ENCODE measurements at regions not wholly inside any gene's neighbourhood (a gene's known extent, or its start where the extent isn't known, plus 50 kb on each side); places are given as distances from the start of the nearest gene placed in this dataset.
"Not testable (repeated sequence)": the region's sequence is repeated elsewhere in the genome, so short reads cannot be mapped to it uniquely, and the experiment has no call there.

GRCh38 chr6:133100865-133101264, 140.3 kb upstream of the EYA4 start:
- no peak for DNase-seq (ENCODE audit: low read depth in 2 of 3, low spot score in 2 of 3)

- no peak for DNase-seq (ENCODE audit: low read depth in 2 of 3, low spot score in 2 of 3)
These were observed 139.4 kb upstream of the EYA4 start for GRCh38 chr6:133101790-133102189.

GRCh38 chr6:133106934-133107333, 134.2 kb upstream of the EYA4 start:
- DNase-seq (ENCODE audit: low read depth in 2 of 3, low spot score in 2 of 3) = no peak

- DNase-seq (ENCODE audit: low read depth in 2 of 3, low spot score in 2 of 3) = no peak
These were observed 132.7 kb upstream of the EYA4 start for GRCh38 chr6:133108419-133108818.

- no peak for DNase-seq (ENCODE audit: low read depth in 2 of 3, low spot score in 2 of 3)
These were observed 126.2 kb upstream of the EYA4 start for GRCh38 chr6:133114973-133115372.

- no peak for DNase-seq (ENCODE audit: low read depth in 2 of 3, low spot score in 2 of 3)
These were observed 125.2 kb upstream of the EYA4 start for GRCh38 chr6:133115946-133116345.

GRCh38 chr6:133128191-133128590, 113.0 kb upstream of the EYA4 start:
- no peak for DNase-seq (ENCODE audit: low read depth in 2 of 3, low spot score in 2 of 3)

GRCh38 chr6:133129556-133129955, 111.6 kb upstream of the EYA4 start:
- no peak for DNase-seq (ENCODE audit: low read depth in 2 of 3, low spot score in 2 of 3)

- DNase-seq (ENCODE audit: low read depth in 2 of 3, low spot score in 2 of 3) = no peak
These were observed 110.3 kb upstream of the EYA4 start for GRCh38 chr6:133130863-133131262.

- DNase-seq (ENCODE audit: low read depth in 2 of 3, low spot score in 2 of 3) = no peak
These were observed 109.3 kb upstream of the EYA4 start for GRCh38 chr6:133131621-133132465.

GRCh38 chr6:133132466-133132971, 108.6 kb upstream of the EYA4 start:
- DNase-seq (ENCODE audit: low read depth in 2 of 3, low spot score in 2 of 3) = no peak

- DNase-seq (ENCODE audit: low read depth in 2 of 3, low spot score in 2 of 3) = no peak
These were observed 104.8 kb upstream of the EYA4 start for GRCh38 chr6:133136177-133136880.

GRCh38 chr6:133147470-133148184, 93.5 kb upstream of the EYA4 start:
- DNase-seq (ENCODE audit: low read depth in 2 of 3, low spot score in 2 of 3) = not testable (repeated sequence)

- no peak for DNase-seq (ENCODE audit: low read depth in 2 of 3, low spot score in 2 of 3)
These were observed 84.5 kb upstream of the EYA4 start for GRCh38 chr6:133156689-133157088.

GRCh38 chr6:133157995-133158394, 83.2 kb upstream of the EYA4 start:
- no peak for DNase-seq (ENCODE audit: low read depth in 2 of 3, low spot score in 2 of 3)

- DNase-seq (ENCODE audit: low read depth in 2 of 3, low spot score in 2 of 3) = no peak
These were observed 81.8 kb upstream of the EYA4 start for GRCh38 chr6:133159255-133159795.

- DNase-seq (ENCODE audit: low read depth in 2 of 3, low spot score in 2 of 3) = no peak
These were observed 80.6 kb upstream of the EYA4 start for GRCh38 chr6:133160536-133160935.

GRCh38 chr6:133165235-133165634, 75.9 kb upstream of the EYA4 start:
- DNase-seq (ENCODE audit: low read depth in 2 of 3, low spot score in 2 of 3) = no peak

GRCh38 chr6:133166766-133167165, 74.4 kb upstream of the EYA4 start:
- DNase-seq (ENCODE audit: low read depth in 2 of 3, low spot score in 2 of 3) = no peak

- DNase-seq (ENCODE audit: low read depth in 2 of 3, low spot score in 2 of 3) = no peak
These were observed 71.3 kb upstream of the EYA4 start for GRCh38 chr6:133169901-133170300.

GRCh38 chr6:133170602-133171001, 70.6 kb upstream of the EYA4 start:
- no peak for DNase-seq (ENCODE audit: low read depth in 2 of 3, low spot score in 2 of 3)

Data from activated CD8-positive, alpha-beta memory T cell treated with anti-CD3 and anti-CD28 coated beads for 48 hours (primary cell).